ENCODE measurements at regions not wholly inside any gene's neighbourhood (a gene's known extent, or its start where the extent isn't known, plus 50 kb on each side); places are given as distances from the start of the nearest gene placed in this dataset.

DNA sequence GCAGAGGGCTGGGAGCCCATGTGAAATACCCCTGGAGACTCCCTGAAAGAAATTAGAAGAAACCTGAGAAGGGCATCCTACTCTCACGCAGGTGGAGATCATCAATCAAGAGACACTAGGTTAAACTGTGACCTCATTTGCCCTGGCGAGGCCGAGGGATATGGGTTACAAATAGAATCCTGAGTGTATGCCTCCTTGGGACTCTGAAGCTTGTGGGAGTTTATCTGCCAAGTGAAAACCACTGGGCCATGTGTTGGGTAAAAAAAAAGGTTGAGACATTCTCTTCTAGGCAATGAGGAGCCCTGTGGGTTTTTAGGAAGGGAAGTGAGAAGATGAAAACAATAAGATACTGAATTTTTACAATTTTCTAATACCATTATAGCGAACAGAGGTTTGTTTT lies 160.7 kb upstream of the ARID2 start:
- no peak for TF ChIP-seq ZNF274 (IDR thresholded peaks at IDR 0.05; ENCODE audit: low read depth, low read length)
- H3K4me3 ChIP-seq (ENCODE audit: low read length) = no peak overlapping the region

DNA sequence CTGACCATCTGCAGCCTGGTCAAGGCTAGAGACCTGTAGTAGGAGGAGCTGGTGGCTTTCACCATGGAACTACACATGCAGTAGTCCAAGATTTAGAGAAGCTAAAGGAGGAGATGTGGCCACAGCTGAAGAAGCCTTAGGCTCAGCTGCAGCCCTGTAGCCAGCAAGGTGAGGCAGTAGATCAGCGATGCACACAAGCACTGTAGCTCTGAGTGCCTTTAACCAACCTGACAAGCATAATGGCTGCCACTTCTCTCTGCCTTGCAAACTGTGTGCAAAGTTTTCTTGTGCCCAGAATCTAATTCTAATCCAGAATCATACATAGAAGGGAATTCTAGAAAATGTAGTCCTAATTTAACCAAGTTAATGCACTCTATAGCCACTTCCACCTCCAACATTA lies 159.0 kb upstream of the ARID2 start:
- H3K4me3 ChIP-seq (ENCODE audit: low read length) = no peak overlapping the region
- no peak for TF ChIP-seq ZNF274 (IDR thresholded peaks at IDR 0.05; ENCODE audit: low read depth, low read length)

DNA sequence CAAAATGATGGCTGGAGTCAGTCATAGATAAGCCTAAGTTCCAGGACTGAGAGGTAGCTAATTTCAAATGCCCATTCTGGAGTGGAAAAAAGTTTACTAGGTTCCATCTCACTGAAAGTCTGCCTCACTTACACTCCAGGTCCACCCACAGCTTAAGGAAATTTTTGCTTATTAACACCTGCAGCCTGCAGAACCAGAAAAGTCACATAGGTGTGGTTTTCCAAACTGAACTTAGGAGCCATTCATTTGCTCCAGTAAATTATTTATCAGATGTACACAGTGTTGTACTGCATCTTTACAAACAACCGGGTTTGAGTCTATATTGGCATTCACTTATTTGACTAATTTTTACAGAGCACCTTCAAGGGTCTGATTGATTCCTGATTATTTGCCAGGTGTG lies 157.4 kb upstream of the ARID2 start:
- no peak overlapping the region for H3K4me3 ChIP-seq (ENCODE audit: low read length)
- no peak for TF ChIP-seq ZNF274 (IDR thresholded peaks at IDR 0.05; ENCODE audit: low read depth, low read length)

DNA sequence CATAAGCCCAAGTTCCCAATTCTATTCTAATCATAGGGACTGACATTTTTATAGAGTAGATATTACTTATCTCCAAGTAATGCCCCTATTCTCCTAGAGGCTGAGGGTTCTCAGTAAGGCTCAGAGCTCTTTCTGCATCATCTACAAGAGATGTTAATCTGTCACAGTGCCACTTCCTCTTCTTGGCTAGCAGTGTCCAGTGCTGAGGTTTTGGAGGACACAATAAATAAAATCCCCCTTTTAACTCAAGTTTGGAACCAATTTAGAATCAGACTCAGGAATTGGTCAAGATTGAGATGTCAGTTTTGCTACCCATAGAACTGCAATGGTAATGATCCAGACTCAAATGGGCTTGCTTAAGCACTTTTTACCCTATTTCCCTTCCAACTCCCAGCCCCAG lies 154.1 kb upstream of the ARID2 start:
- no peak for TF ChIP-seq ZNF274 (IDR thresholded peaks at IDR 0.05; ENCODE audit: low read depth, low read length)
- H3K4me3 ChIP-seq (ENCODE audit: low read length) = no peak overlapping the region; the same call in 1 of the 2 replicates

DNA sequence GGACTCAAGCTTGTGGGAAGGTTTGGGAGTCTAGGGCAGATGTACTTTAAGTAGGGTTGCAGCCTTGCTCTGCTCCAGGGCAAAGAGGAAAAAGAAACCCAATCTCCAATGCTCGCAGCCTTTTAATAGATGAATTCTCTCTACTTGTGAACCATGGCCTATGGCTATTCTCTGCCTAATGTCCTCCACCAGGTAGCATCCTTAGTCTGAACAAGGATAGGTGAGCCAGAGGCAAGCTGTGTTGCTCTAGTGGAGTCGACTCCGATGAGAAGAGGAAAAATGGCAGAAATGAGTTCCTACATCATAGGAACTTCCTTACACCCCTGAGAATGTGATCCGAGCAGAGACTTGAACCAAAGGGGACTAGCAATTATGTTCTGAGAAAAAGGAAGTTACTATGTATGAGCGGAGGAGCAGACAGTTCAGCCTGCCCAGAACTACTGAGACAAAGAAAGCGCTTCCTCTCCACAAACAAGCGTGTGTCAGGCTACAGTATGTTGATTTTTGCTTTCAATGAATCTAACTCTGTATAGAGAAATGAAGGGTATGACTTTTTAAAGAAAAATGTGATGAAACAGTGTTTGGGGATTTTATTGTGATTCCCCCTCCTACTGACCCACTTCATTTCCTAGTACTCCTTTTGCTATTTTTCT lies 153.6 kb upstream of the ARID2 start:
- no peak overlapping the region; the same call in 1 of the 2 replicates for H3K4me3 ChIP-seq (ENCODE audit: low read length)
- no peak for TF ChIP-seq ZNF274 (IDR thresholded peaks at IDR 0.05; ENCODE audit: low read depth, low read length)

DNA sequence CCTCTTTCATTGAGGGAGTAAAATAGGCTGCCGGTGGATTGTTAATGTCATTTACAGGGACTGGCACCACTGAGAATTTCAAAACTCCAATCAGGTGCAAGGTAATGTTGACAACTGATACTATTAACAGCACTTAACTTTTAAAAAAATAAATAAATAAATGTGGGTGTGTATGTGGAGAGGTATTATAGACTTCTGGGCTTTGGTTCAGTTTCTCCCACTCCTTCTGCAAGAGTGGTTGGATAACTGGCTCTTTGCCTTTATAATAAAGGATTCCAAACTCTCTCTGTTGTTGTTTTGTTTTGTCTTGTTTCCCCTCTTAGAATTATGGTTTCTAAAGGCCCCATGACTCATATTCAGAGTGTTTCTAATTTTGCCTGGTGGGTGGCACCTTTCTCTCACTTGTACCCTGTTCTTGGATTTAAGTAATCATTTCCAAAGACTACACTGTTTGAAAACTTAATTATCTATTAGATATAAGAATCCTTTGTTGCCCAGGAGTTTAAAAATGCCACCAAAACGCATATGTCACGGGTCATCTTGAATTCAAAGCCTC lies 151.6 kb upstream of the ARID2 start:
- no peak for TF ChIP-seq ZNF274 (IDR thresholded peaks at IDR 0.05; ENCODE audit: low read depth, low read length)
- no peak overlapping the region for H3K4me3 ChIP-seq (ENCODE audit: low read length)

DNA sequence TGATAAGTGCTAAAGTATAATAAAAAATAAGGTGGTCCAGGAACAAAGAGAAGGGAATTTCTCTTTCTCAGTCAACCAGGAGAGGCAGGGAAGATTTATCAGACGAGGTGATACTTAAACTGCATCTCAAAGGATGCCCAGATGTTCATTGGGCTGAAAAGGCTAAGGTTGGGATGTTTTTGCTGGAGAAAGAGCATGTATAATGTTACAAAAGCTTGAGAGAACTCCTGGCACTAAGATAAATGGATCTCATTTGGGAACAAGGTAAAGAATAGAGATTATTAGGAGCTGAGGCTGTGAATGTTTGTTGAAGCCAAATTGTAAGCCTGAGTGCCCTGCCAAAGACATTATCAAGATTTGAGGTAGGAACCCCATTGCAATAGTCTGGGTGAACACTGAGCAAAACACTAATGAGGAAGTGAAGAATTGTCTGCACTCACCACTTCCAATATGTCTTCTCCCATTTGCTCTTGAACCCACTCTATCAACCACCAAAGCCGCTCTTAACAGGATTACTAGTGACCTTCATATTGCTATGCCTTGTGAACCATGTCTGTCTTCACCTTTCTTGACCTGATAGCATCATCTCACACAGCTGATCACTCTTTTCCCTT lies 149.0 kb upstream of the ARID2 start:
- no peak overlapping the region for H3K4me3 ChIP-seq (ENCODE audit: low read length)
- TF ChIP-seq ZNF274 (IDR thresholded peaks at IDR 0.05; ENCODE audit: low read depth, low read length) = no peak

DNA sequence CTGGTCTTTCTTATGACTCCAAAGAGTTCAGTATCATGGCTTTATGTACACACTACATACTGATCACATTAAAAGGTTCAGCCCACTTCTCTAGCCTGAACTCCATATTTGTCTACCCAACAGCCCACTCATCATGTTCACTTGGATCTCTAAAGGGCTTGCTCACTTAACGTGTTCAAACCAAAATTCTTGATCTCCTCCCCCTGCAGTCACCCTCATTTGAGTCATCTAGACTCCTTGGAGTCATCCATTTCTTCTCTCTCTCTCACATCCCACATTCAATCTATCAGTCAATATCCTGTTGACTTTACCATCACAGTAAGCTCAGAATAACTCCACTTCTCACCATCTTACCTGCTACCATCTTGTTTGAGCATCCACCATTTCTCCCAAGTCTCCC lies 148.4 kb upstream of the ARID2 start:
- H3K4me3 ChIP-seq (ENCODE audit: low read length) = no peak overlapping the region
- TF ChIP-seq ZNF274 (IDR thresholded peaks at IDR 0.05; ENCODE audit: low read depth, low read length) = no peak

DNA sequence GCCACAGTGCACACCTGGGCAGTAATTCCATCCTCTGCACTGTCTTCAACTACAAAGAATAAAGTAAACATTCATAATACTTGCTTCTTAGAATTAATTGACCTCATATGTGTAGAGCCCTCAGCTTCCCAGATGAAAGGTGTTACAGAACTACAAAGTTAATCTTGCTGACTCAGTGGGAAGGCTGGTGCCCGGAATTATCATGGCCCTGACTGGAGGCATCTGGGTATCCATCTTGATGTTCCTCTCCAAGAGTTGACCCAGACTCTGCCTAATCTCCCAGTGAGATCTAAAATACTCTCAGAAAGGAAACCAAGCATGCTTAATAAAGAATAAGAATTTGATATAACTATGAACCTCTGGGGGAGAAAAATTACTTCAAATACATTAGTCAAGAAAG lies 147.0 kb upstream of the ARID2 start:
- no peak overlapping the region for H3K4me3 ChIP-seq (ENCODE audit: low read length)
- no peak for TF ChIP-seq ZNF274 (IDR thresholded peaks at IDR 0.05; ENCODE audit: low read depth, low read length)

DNA sequence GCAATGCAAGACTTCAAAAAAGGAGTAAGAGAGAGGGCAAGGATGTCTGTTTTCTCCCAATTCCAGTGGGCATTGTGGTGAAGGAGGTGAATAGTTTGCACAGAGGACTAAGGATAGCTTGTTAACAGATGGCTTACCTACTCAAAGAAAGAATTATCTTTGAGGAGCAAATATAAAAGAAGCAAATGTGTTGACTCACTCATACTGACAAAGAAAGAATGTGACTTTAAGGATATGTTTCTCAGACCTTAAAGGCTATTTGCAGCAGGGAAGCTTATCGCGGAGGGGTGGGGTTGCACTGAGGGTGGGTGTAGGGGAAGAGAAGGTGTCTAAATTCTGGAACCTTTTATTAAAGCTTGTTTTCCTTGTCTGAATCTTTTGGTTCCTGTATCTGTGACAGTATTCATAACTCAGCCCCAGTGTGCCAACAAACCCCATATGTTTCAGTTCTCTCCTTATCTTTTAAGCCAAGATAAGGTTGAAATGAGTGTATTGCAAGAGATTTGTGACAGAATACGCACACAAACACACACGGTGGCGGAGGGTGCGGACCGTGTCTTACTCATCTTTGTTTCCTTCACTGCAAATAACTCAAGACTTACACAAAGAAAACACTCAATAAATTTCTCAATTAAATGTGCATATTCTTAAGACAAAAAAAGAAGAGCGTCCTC lies 146.4 kb upstream of the ARID2 start:
- no peak overlapping the region for H3K4me3 ChIP-seq (ENCODE audit: low read length)
- no peak for TF ChIP-seq ZNF274 (IDR thresholded peaks at IDR 0.05; ENCODE audit: low read depth, low read length)

DNA sequence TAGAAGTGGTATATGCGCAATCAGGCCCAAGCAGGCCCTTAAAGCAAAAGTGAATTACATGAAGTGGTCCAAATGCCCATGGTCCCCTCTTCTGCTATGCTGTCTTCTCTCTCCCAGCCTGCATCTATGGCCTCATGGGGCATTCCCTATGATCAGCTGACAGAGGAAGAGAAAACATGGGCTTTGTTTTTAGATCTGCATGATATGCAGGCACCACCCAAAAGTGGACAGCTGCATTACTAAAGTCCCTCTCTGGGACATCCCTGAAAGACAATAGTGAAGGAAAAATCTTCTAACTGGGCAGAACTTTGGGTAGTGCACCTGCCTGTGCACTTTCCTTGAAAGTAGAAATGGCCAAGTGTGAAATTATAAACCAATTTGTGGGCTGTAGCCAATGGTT lies 145.2 kb upstream of the ARID2 start:
- no peak overlapping the region for H3K4me3 ChIP-seq (ENCODE audit: low read length)
- no peak for TF ChIP-seq ZNF274 (IDR thresholded peaks at IDR 0.05; ENCODE audit: low read depth, low read length)

DNA sequence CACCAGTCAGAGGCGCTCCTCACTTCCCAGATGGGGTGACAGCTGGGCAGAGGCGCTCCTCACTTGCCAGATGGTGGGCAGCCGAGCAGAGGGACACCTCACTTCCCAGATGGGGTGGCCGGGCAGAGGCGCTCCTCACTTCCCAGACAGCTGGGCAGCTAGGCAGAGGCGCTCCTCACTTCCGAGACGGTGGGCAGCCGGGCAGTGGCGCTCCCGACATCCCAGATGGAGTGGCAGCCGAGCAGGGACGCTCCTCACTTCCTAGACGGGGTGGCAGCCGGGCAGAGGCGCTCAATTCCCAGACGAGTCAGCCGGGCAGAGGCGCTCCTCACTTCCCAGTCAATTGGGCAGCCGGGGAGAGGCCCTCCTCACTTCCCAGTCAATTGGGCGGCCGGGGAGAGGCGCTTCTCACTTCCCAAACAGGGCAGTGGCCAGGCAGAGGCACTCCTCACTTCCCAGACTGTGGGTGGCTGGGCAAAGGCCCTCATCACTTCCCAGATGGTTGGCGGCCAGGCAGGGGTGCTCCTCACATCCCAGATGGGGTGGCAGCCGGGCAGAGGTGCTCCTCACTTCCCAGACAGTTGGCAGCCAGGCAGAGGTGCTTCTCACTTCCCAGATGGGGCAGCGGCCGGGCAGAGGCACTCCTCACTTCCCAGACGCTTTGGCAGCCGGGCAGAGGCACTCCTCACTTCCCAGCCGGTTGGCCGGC lies 143.8 kb upstream of the ARID2 start:
- no peak for TF ChIP-seq ZNF274 (IDR thresholded peaks at IDR 0.05; ENCODE audit: low read depth, low read length)
- H3K4me3 ChIP-seq (ENCODE audit: low read length) = no peak overlapping the region

DNA sequence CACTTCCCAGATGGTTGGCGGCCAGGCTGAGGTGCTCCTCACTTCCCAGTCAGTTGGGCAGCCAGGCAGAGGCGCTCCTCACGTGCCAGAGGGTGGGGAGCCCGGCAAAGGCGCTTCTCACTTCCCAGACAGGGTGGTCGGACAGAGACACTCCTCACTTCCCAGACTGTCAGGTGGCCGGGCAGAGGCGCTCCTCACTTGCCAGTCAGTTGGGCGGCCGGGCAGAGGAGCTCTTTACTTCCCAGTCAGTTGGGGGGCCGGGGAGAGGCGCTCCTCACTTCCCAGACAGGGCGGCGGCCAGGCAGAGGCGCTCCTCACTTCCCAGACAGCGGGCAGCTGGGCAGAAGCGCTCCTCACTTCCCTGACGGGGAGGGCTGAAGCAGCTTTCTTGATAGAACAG lies 143.0 kb upstream of the ARID2 start:
- no peak for TF ChIP-seq ZNF274 (IDR thresholded peaks at IDR 0.05; ENCODE audit: low read depth, low read length)

DNA sequence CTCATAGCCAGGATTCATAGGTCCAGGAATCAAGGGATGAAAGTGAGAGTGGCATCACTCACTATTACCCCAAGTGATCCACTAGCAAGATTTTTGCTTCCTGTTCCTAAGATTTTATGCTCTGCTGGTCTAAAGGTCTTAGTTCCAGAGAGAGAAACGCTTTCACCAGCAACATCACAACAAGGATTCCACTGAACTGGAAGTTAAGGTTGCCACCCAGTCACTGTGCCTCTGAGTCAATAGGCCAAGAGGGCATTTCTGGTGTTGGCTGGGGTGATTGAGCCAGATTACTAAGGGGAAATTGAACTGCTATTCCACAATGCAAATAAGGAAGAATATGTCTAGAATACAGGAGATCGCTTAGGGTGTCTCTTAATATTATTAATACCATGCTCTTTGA lies 142.5 kb upstream of the ARID2 start:
- TF ChIP-seq ZNF274 (IDR thresholded peaks at IDR 0.05; ENCODE audit: low read depth, low read length) = no peak
- H3K4me3 ChIP-seq (ENCODE audit: low read length) = no peak overlapping the region

More for the DNA sequence above, 143.0 kb upstream of the ARID2 start:
- H3K4me3 ChIP-seq (ENCODE audit: low read length) = no peak overlapping the region

All from GM08714 (cell line).